C1 segment of cervical spinal cord (tissue), 14 donors: ENCODE measurements at regions not wholly inside any gene's neighbourhood (a gene's known extent, or its start where the extent isn't known, plus 50 kb on each side); places are given as distances from the start of the nearest gene placed in this dataset.

Experiments
- DNase-seq, 14 donors: peaks; one replicate each; lab custom pipeline; 2025; lab: John Stamatoyannopoulos, UW

DNA sequence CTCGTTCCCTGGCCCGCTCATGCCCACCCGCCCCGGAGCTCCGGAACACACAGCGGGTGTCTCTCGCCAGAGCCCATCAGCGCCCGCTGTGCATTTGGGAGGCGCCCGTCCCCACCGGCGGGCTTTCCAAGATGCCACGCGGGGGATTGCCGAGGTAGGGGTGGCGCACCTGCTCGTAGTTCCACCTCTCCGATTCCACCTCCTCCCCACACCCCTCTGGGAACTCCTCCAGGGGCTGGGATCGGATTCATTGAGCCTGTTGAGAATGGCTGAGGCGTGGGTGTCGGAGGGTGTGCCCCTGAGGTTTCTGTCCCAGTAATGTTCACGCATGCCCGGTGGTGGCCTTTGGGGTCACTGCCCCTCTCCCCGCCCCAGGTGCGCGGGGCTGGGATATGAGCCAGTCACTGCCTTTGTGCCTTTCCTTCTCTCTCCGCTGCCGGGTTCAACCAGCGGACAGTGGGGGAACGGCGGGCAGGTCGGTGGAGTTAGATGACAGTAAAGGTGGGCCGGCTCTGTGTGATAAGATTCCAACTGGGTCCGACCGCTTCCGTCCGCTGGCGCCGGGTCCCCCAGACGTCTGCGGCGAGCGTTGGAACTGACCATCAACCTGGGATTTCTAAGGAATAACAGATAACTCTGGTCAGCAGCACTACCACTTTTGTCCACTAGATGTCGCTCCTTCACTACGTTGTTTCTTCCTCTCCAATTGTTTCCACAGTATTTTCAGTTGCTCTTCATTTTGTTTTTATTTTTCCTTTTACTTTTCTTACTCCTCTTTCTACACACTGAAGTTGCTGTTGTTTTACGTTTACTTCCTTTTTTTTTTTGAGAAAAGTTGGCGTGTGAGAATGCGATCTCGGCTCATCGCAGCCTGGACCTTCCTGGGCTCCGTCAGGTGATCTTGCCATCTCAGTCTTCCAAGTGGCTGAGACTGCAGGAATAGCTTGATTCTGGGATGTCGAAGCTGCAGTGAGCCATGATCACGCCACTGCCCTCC lies 178.1 kb upstream of the ALG10B start:
- DNase-seq, result peak in 11 of 14 donors; percentile 21 to 67 (median 40)

DNA sequence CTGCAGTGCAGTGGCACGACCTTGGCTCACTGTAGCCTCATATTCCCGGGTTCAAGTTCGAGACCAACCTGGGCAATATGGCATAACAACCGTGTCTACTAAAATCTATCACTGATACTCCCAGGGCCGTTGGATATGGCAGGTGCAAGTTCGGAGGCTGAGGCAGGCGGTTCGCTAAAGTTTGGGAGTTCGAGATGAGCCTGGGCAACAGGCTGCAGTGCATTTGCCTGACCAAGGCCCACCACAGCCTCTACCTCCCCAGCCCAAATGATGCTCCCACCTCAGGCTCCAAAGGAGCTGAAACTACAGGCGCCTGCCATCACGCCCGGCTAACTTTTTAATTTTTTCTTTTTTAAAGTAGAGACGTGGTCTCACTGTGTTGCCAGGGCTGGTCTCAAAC lies 177.1 kb upstream of the ALG10B start:
- DNase-seq, result no peak

DNA sequence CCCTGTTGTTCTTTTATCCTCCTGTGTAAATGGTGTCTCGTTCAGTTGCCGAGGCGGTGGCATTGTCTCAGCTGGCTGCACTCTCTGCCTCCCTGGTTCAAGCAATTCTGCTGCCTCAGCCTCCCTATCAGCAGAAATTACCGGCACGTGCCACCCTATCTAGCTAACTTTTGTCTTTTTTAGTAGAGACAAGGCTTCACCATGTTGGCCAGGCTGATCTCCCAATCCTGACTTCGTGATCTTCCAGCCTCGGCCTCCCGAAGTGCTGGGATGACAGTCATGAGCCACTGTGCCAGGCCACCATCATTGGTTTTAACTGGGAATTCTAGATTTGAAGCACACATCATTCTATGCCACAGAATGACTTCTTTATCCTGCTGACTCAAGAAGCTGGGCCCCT lies 175.3 kb upstream of the ALG10B start:
- no peak for DNase-seq

DNA sequence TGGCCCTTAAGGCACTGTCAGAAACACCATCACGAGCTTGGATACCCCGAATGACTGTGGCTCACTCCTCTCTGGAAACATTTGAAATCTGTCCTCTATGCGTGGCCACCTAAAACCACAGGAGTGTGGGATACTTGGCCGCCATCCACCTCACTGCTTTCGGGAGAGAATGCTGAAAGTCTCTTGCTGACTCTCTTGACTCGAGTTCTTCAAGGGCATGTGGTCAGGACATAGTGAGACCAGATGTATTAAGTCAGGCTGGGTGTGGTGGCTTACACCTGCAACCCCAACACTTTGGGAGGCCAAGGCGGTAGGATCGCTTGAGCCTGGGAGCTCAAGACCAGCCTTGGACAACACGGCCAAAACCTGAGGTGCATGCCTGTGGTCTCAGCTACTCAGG lies 174.7 kb upstream of the ALG10B start:
- no peak for DNase-seq

DNA sequence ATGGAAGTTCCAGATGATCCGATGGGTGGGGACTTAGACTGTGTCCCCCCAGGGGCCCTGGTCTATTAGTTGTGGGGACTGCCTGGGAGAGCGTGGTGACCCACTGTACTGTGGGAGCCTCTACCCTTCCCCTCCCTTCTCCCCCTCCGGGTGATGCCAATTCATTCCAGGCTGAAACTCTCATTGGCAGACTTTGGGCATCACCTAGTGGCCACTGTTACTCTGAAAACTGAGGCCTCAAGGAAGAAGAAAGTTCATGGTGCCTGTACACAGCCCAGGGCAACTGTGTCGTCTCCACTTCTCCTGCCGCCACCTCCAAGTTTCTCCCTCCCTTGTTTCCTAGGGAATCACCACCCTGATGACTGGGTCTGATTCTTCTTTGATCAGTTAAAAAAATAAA lies 173.6 kb upstream of the ALG10B start:
- DNase-seq, result no peak

DNA sequence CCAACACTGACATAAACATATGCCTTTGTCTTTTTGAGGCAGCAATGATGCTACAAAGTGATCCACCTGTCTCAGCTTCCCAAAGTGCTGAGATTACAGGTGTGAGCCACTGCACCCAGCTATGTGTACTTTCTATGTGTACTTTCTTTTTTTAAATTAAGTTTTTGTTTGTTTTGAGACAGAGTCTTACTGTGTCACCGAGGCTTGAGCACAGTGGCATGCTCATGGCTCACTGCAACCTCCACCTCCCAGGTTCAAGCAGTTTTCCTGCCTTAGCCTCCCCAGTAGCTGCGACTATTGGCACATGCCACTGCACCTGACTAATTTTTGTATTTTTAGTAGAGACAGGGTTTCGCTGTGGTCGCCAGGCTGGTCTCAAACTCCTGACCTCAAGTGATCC lies 172.5 kb upstream of the ALG10B start:
- DNase-seq, result no peak

DNA sequence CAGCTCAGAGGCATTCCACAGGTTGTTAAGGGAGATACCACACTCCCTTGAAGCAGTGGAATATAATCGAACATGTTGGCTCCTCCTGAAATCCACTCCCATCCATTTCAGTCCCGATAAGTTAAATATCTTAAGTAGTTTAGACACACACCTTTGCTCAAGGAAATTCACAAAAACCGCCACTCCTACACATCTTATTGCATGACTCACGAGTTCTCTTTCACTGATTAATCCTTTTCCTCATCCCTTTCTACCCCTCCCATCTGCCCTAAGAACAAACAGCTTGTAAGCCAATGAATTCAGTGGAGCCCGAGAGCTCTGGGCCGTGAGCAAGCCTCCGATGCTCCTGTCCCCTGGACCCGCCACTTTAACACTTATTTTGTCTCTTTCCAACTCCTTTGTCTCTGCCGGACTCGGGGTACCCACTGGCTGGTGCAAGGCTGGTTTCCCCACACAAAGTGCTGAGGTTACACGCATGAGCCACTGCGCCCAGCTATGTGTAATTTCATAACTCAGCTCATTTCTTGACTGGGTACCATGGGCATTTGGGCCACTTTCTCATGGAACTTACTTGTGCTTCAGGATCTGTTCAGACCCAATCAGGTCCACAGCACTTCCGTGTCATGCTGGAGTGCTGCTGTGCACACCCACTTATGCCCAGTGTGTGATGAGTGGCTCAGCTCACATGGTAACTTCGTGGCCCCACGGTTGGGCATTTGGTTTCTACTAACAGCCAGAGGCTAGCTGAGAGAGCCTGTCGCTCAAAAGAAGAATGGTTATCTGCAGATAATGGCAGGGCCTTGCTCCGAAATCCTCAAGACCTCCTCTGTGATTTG lies 171.8 kb upstream of the ALG10B start:
- no peak for DNase-seq

DNA sequence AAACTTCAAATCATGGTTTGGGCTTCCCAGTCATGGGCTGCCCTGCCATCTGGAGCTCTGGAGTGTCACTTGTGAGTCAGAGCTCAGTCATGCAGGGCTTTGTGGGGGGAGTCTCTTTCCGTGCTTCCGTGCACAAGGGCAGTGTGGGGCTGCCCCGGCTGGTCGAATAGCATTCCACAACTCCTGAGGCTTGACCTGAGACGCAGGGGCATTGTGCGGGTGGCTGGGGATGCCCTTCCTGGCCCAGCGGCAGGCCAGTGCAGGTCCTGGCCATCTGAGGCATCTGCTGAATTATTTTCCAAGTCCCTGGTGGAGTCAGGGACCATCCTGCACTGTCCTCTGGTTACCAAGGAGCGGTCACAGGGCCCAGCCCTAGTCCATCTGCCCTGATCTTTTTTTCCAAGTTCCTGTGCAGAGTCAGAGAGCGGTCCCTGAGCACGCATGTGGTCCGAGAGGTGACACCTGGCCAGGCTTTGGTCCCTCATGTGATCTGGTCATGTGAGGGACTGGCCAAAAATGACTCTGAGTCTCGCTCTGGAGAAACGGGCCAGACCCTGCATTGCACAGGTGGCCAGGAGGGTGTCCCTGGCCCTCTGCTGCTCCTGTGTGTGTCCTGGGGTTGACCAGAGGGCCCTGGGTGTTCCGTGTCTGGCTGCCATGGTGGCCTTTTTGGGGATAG lies 167.0 kb upstream of the ALG10B start:
- no peak for DNase-seq

DNA sequence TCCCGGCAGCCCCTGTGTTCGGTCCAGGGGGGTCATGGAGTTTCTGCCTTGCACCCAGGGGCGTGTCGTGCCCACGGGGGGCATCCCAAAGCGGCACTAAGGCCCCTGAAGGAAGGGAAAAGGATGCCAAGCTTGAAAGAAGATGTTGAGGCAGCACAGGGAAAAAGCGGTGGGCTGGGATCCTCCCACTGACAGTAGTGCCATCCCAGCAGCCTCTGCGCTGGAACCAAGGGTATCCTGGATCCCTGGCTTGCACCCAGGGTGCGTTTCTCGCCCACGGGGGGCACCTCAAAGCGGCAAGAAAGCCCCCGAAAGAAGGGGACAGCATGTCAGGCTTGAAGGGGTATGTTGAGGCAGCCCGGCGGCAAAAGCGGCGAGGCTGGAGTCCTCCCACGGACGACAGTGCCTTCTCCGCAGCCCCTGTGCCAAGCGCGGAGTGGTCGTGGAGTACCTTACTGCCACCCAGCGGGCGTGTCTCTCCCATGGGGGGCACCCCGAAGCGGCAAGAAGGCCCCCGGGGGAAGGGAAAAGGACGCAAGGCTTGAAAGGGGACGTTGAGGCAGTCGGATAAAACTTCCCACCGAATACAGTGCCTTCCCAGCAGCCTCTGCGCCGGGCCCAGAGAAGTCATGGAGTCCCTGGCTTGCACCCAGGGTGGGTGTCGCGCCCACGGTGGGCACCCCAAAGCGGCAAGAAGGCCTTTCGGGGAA lies 164.4 kb upstream of the ALG10B start:
- no peak for DNase-seq

DNA sequence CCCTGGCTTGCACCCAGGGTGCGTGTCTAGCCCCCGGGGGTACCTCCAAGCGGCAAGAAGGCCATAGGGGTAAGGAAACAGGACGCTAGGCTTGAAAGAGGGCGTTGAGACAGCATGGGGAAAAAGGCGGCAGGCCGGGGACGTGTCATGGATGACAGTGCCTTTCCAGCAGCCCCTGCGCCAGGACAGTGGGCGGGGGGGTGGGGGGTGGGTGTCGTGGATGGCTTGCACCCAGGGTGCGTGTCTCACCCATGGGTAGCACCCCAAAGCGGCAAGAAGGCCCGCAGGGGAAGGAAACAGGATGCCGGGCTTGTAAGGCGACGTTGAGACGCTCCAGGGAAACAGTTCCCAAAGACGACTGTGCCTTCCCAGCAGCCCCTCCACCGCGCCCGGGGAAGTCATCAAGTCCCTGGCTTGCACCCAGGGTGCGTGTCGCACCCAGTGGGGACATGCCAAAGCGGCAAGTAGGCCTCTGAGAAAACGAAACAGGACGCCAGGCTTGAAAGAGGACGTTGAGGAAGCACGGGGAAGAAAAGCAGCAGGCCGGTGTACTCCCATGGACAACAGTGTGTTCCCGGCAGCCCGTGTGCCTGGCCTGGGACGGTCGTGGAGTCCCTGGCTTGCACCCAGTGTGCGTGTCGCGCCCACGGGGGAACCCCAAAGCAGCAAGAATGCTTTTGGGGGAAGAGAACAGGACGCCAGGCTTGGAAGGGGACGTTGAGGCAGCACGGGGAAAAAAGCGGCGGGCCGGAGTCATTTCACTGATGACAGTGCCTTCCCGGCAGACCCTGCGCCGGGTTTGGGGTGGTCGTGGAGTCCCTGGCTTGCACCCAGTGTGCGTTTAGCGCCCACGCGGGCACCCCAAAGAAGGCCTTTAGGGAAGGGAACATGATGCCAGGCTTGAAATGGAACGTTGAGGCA lies 163.5 kb upstream of the ALG10B start:
- no peak for DNase-seq

DNA sequence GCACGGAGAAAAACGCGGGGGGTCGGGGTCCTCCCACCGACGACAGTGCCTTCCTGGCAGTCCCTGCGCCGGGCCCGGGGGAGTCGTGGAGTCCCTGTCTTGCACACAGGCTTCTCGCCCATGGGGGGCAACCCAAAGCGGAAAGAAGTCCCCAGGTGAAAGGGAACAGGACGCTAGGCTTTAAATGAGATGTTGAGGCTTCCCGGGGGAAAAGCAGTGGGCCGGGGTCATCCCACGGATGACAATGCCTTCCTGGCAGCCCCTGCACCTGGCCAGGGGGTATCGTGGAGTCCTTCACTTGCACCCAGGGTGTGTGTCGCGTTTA lies 162.9 kb upstream of the ALG10B start:
- DNase-seq, result no peak

DNA sequence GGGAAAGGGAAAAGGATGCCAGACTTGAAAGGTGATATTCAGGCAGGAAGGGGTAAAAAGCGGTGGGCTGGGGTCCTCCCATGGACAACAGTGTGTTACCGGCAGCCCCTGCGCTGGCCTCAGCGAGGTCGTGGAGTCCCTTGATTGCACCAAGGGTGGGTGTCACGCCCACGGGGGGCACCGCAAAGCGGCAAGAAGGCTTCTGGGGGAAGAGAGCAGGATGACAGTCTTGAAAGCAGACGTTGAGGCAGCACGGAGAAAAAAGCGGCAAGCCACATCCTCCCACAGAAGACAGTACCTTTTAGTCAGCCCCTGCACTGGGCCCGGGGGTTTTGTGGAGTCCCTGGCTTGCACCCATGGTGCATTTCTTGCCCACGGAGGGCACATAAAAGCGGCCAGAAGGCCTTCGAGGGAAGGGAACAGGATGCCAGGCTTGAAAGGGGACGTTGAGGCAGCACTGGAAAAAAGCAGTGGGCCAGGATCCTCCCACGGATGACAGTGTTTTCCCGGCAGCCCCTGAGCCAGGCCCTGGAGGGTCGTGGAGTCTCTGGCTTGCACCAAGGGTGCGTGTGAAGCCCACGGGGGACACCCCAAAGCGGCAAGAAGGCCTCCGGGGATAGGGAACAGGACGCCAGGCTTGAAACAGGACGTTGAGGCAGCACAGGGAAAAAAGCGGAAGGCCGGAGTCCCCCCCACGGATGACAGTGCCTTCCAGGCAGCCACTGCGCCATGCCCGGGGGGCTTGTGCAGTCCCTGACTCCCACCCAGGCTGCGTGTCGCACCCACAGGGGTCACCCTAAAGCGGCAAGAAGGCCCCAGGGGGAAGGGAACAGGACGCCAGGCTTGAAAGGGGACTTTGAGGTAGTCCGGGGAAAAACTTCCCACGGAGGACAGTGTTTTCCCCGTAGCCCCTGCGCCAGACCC lies 162.2 kb upstream of the ALG10B start:
- DNase-seq, result no peak

DNA sequence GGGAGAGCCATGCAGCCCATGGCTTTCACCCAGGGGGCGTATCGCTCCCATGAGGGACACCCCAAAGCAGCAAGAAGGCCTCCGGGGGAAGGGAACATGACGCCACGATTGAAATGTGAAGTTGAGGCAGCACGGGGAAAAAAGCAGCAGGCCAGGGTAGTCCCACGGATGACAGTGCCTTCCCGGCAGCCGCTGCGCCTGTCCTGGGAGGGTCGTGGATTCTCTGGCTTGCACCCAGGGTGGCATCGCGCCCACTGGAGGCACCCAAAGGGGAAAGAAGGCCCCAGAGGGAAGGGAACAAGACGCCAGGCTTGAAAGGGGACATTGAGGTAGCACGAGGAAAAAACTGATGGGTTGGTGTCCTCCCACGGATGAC lies 161.6 kb upstream of the ALG10B start:
- no peak for DNase-seq

DNA sequence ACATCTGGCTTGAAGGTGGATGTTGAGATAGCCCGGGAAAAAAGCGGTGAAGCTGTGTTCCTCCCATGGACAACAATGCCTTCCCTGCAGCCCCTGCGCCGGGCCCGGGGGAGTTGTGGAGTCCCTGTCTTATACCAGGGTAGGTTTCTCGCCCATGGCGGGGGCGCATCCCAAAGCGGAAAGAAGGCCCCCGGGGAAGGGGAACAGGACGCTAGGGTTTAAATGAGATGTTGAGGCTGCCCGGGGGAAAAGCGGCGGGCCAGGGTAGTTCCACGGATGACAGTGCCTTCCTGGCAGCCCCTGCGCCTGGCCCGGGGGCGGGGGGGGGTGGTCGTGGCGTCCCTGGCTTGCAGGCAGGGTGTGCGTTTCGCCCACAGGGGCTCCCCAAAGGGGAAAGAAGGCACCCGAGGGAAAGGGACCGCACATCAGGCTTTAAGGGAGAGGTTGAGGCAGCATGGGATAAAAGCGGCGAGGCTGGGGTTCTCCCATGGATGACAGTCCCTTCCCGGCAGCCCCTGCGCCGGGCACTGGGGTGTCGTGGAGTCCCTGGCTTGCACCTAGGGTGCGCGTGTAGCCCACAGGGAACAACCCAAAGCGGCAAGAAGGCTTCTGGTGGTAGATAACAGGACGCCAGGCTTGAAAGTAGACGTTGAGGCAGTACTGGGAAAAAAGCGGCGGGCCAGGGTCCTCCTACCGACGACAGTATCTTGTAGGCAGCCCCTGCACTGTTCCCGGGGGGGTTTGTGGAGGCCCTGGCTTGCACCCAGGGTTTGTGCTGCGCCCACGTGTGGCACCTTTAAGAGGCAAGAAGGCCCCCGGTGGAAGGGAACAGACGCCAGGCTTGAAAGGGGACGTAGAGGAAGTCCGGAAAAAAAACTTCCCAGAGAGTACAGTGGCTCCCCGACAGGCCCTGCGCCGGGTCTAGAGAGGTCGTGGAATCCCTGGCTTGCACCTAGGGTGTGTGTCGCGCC lies 160.8 kb upstream of the ALG10B start:
- no peak for DNase-seq

DNA sequence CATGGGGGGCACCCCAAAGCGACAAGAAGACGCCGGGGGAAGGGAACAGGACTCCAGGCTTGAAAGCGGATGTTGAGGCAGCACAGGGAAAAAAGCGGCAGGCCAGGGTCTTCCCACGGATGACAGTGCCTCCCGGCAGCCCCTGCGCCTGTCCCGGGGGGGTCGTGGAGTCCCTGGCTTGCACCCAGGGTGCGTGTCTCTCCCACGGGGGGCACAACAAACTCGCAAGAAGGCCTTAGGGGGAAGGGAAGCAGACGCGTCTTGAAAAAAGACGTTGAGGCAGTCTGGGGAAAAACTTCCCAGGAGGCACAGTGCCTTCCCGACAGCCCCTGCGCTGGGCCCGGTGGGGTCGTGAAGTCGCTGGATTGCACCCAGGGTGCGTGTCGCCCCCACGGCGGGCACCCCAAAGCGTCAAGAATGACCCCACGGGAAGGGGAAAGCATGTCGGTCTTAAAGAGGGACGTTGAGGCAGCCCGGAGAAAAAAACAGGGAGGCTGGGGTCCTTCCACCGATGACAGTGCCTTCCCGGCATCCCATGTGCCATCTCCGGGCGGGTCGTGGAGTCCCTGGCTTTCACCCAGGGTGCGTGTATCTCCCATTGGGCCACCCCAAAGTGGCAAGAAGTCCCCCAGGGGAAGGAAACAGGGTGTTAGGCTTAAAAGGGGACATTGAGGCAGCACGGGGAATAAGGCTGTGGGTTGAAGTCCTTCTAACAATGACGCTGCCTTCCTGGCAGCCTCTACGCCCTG lies 159.9 kb upstream of the ALG10B start:
- no peak for DNase-seq

DNA sequence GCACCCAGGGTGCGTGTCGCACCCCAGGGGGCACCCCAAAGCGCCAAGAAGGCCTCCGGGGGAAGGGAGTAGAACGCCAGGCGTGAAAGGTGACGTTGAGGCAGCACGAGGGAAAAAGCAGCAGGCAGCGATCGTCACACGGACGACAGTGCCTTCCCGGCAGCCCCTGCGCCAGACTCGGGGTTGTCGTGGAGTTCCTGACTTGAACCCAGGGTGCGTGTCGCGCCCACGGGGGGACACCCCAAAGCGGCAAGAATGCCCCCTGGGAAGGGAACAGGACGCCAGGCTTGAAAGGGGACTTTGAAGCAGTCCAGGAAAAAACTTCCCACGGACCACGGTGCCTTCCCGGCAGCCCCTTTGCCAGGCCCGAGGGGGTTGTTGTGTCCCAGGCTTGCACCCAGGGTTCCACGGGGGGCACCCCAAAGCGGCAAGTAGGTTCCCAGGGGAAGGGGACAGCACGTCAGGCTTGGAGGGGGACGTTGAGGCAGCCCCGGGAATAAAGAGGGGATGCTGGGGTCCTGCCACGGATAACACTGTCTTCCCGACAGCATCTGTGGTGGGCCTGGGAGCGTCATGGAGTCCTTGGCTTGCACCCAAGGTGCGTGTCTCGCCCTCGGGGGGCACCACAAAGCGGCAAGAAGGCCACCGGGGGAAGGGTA lies 159.2 kb upstream of the ALG10B start:
- DNase-seq, result no peak

DNA sequence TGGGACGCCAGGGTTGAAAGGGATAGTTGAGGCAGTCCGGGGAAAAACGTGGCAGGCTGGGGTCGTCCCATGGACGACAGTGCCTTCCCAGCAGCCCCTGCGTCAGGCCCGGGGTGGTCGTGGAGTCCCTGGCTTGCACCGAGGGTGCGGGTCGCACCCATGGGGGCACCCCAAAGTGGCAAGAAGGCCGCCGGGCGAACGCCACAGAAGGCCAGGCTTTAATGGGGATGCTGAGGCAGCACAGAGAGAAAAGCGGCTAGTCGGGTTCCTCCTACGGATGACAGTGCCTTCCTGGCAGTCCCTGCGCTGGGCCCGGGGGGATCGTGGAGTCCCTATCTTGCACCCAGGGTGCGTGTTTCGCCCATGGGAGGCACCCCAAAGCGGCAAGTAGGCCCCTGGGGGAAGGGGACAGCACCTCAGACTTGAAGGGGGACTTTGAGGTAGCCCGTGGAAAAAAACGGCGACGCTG lies 158.6 kb upstream of the ALG10B start:
- no peak for DNase-seq
